ENCODE measurements at regions not wholly inside any gene's neighbourhood (a gene's known extent, or its start where the extent isn't known, plus 50 kb on each side); places are given as distances from the start of the nearest gene placed in this dataset.

DNA sequence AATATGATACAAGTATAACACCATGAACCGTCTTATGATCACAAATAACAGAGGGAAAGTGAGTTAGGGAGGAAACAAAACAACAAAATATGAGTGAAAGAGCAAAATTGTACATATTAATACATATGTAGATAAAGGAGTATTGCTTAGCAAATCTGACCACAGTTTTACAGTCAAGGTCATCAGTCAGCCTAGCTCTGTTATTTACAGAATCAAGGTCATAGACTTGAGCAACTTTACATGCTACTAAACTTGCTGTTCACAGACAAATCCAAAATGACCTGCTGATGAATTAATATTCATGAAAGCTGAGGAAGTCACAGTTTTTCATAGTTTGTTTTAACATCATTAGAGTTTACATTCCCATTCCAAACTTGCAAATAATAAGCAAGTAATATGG lies 1387.7 kb upstream of the ACO1 start:
- TF ChIP-seq SRF (CRISPR knock-in tag; IDR thresholded peaks at IDR 0.05) (no peak), CTCF (IDR thresholded peaks at IDR 0.05 in 2 of 3, conservative IDR thresholded peaks at IDR 0.05 in 1 of 3; ENCODE audit: insufficient read depth in 2 of 3, low read depth in 1 of 3, low read length in 3 of 3) (no peak), E2F4 (CRISPR knock-in tag; IDR thresholded peaks at IDR 0.05; ENCODE audit: low read depth) (no peak), HNRNPH1 (optimal IDR thresholded peaks at IDR 0.05; ENCODE audit: low read depth, low read length) (no peak), GABPA (tag; conservative IDR thresholded peaks at IDR 0.05; ENCODE audit: low read depth) (no peak), ZFP30 (CRISPR knock-in tag; IDR thresholded peaks at IDR 0.05; ENCODE audit: borderline replicate concordance) (no peak), POLR2AphosphoS5 (IDR thresholded peaks at IDR 0.05; ENCODE audit: control insufficient read depth, insufficient read depth, low read depth, low read length) (no peak), ESRRA (IDR thresholded peaks at IDR 0.05; ENCODE audit: borderline replicate concordance, low read depth) (no peak), MAX (CRISPR knock-in tag; IDR thresholded peaks at IDR 0.05) (no peak), IRF1 (CRISPR knock-in tag; IDR thresholded peaks at IDR 0.05; ENCODE audit: borderline replicate concordance) (no peak), KAT7 (CRISPR knock-in tag; IDR thresholded peaks at IDR 0.05; ENCODE audit: borderline replicate concordance) (no peak), JUND (IDR thresholded peaks at IDR 0.05; ENCODE audit: borderline replicate concordance, low read depth, low read length) (no peak), JUND (tag; IDR thresholded peaks at IDR 0.05; ENCODE audit: borderline replicate concordance, low read depth, low read length) (no peak), TRIM28 (IDR thresholded peaks at IDR 0.05) (no peak)

Data from K562 (cell line).